ENCODE measurements at regions not wholly inside any gene's neighbourhood (a gene's known extent, or its start where the extent isn't known, plus 50 kb on each side); places are given as distances from the start of the nearest gene placed in this dataset.
"Not testable (repeated sequence)": the region's sequence is repeated elsewhere in the genome, so short reads cannot be mapped to it uniquely, and the experiment has no call there.

DNA sequence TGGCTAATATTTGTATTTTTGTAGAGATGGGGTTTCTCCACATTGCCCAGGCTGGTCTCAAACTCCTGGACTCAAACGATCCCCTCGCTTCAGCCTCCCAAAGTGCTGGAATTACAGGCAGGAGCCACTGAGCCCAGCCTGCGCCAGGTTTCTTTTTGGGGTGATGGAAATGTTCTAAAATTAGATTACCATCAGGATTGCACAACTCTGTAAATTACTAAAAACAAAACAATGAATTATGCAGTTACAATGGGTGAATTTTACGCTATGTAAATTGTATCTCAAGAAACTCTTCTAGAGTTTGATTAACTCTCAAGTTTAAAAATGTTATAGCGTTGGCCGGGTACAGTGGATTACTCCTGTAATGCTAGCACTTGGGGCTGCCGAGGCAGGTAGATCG, 118.9 kb upstream of the TBL1X start:
- DNase-seq (ENCODE audit: low read depth): no peak

GRCh38 chrX:9349572-9350494, 115.0 kb upstream of the TBL1X start:
- DNase-seq (ENCODE audit: low read depth): no peak

- DNase-seq (ENCODE audit: low read depth): no peak
Observed at GRCh38 chrX:9351126-9351525, 113.7 kb upstream of the TBL1X start.

- no peak for DNase-seq (ENCODE audit: low read depth)
Observed at GRCh38 chrX:9352243-9352642, 112.6 kb upstream of the TBL1X start.

DNA sequence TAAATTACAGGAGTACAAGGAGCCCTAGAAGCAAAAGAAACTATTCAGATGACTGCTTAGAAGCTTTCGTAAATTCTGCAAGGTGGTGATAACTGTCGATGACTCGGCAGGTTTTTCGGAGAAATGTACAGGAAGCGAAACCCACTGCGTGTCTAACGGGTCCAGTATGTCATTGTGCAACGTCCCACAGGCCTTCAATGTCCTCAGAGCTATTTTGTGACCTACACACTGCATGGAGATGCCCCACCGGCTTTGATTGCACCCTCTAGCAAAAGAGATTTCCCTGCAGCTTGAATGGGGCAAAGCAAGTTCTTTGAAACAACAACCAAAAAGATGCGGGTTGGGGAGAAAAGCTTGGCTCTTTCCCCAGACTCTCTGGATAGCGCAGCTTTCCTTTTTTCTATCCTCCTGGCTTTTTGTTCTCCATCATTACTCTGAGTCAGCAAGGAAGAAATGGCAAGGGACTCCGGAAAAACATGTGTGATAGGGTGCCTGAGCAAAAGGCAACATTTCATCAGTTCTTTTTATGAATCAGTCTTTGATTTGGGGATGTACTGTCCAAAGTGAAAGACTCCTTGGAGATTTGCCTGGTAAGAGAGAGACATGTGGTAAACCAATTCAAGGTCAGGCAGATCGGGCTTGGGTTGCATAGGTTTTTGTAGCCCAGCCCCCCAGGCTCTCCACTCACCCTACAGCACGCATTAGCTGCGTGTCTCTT, 112.0 kb upstream of the TBL1X start:
- DNase-seq (ENCODE audit: low read depth): no peak

GRCh38 chrX:9354918-9355317, 109.9 kb upstream of the TBL1X start:
- DNase-seq (ENCODE audit: low read depth): no peak

DNA sequence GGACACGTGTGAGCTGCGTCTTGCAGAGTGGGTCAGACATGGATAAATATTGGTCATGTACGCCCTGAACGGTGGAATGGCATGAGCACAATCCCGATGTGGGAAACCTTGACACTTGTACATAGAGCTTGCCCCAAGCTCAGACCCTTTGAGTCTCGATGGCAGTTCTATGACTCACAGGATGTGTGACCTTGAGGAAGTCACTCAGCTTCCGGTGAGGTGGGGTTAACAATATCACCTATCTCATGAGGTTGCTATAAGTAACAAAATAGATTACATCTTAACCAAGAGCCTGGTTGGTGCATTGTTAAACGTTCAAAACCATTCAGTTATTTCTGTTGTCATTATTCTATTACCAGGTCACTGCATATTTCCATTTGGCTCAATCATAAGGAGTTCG, 109.1 kb upstream of the TBL1X start:
- DNase-seq (ENCODE audit: low read depth): no peak

DNA sequence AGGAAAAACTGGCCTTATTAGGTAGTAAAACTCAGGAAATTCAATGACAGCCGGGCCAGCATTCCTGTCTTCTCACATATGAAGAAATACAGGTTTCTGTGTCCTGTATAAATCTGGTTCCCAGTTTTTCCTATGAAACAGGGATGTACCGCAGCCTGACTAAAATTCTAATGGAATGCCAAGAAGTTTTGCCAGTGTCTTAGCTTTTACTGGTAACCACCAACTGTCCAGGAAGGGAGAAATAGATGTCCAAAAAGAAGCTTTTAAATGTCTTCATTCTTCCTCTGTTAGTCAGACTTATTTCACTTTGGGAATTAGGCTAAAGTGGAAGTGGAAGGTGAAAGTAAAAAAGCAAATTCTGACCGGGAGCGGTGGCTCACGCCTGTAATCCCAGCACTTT, 108.0 kb upstream of the TBL1X start:
- DNase-seq (ENCODE audit: low read depth): no peak

DNA sequence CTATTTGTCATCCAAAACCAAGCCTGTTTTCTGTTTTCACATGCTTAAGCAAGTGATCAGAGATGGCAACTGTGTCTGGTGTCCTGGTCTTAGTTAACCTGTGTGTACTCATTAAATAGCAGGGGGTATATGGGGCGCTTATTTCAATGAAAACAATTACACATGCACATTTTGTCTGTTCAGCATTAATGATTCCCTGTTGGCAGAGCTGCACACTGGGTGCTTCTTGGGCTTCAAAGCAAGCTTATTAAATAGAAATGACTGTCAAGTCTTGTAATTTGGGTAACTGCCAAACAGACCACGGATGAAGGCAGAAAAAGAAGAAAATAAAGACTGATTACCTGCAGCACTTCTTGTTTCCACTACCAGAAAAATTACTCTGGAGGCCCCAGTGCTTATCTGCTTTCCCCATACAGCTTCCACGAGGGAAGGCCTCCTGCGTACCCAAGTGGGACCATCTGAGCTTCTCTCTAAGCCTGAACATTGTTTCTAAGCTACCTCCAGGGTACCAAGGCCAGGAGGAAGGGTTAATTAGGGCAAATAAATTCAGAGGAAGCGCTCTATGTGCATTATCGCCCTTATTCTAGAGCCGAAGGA, 107.2 kb upstream of the TBL1X start:
- DNase-seq (ENCODE audit: low read depth): no peak

GRCh38 chrX:9362363-9362928, 102.4 kb upstream of the TBL1X start:
- DNase-seq (ENCODE audit: low read depth): no peak

GRCh38 chrX:9367421-9367820, 97.4 kb upstream of the TBL1X start:
- DNase-seq (ENCODE audit: low read depth): no peak

GRCh38 chrX:9368262-9368661, 96.6 kb upstream of the TBL1X start:
- no peak for DNase-seq (ENCODE audit: low read depth)

- no peak for DNase-seq (ENCODE audit: low read depth)
Observed at GRCh38 chrX:9369802-9370291, 95.0 kb upstream of the TBL1X start.

DNA sequence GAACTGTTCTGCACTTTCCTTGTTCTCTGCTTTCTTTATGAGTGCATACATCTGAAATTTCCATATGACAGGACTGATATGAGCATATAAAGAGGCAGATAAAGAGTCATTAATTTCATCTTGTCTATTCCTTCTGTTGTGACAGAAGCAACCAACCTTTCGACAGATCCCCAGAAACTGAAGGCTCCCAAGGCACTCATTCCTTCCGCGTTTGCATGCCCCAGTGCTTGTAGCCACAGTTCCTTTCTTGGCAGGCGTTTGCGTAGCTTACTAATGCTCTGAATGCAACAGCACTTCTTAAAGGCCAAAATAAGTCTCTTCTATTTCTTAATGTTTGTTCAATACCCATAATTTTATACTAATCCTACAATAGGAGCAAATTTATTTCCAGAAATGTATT, 94.0 kb upstream of the TBL1X start:
- DNase-seq (ENCODE audit: low read depth): no peak

GRCh38 chrX:9372866-9373265, 92.0 kb upstream of the TBL1X start:
- DNase-seq (ENCODE audit: low read depth): no peak

DNA sequence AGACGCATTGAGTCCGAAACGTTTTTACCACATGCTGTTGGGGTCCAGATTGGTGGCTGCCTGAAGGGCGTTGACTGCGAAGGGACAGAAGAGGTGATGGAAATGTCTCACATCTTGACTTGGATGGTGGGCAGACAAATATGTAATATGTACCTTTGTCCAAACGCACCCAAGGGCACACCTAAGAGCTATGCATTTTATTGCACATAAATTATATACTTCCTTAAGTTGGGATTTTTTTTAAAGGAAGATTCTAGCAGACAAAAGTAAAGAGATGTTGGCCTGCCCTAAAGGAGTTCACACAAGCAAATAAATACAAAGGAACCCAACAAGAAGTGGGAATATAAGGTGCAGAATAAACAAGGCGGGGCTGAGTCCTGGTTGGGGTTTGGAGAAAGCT, 91.1 kb upstream of the TBL1X start:
- DNase-seq (ENCODE audit: low read depth): no peak

- no peak for DNase-seq (ENCODE audit: low read depth)
Observed at GRCh38 chrX:9374555-9374954, 90.3 kb upstream of the TBL1X start.

GRCh38 chrX:9376111-9376510, 88.7 kb upstream of the TBL1X start:
- DNase-seq (ENCODE audit: low read depth): no peak

GRCh38 chrX:9377216-9377615, 87.6 kb upstream of the TBL1X start:
- DNase-seq (ENCODE audit: low read depth): not testable (repeated sequence)

GRCh38 chrX:9378980-9379696, 85.7 kb upstream of the TBL1X start:
- DNase-seq (ENCODE audit: low read depth): no peak

DNA sequence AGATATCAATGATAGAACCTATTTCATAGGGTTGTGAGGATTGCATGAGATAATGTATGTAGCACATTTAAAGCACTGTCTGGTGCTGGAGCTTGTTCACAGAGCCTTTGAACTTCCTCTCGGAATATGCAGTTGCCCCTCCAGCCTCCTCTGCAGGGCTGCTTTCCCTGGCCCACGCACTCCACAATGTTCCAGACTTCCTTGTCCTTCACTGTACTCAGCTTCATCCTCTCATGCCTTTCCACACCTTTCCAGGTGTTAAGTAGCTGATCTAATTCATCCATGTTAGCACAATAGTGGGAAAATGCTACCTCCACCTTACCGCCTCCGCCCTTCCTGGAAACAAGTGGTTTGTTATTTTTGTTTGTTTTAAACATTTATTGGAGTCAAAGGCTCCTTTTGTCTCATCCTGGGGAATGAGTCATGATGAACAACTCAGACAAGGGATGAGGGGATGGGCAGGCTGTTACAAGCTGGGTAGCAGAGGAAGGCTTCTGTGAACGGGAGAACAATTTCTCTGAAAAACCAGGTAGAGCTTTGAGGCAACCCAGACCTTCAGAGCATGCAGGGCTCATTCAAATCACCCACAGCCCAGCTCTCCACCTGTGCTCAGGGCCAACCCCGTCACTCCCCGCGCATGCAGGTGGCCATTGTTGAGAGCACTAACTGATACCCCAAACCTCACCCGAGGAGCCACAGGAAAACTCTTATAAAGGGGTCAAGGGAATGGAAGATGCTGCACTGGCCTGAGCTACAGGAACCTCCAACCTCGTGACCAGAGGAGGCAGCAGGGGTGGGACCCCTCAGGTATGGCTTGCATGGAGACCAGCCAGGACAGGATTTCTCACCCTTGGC, 84.9 kb upstream of the TBL1X start:
- DNase-seq (ENCODE audit: low read depth): no peak
